Left lung (tissue), 4 donors: ENCODE measurements at regions not wholly inside any gene's neighbourhood (a gene's known extent, or its start where the extent isn't known, plus 50 kb on each side); places are given as distances from the start of the nearest gene placed in this dataset.

Experiments used
- ATAC-seq: fragments of 200-7000 bp; cut with Tn5 transposase; one replicate; pipeline ENCODE4 v1.9.1; 2020; ENCODE audit warnings: moderate library complexity
- DNase-seq, 4 donors: peaks; one replicate each; pipeline ENCODE4 v3.0.0-alpha.2; 2013 to 2020
- H3K27ac ChIP-seq, 2 donors: fragments of 200-600 bp; sonication (generic) in 1 of 2; one replicate each; pipeline versions ENCODE4 v1.5.0 to v1.8.0; 2020 to 2021
- H3K27me3 ChIP-seq, 2 donors: fragments of 200-600 bp; sonication (generic) in 1 of 2; one replicate each; pipeline versions ENCODE4 v1.5.0 to v1.8.0; 2020 to 2021
- H3K36me3 ChIP-seq, 2 donors: fragments of 200-600 bp; sonication (generic) in 1 of 2; one replicate each; pipeline versions ENCODE4 v1.5.0 to v1.8.0; 2020 to 2021
- H3K4me1 ChIP-seq, 2 donors: fragments of 200-600 bp; one replicate each; pipeline ENCODE4 v1.8.0; 2021
- H3K4me3 ChIP-seq, 2 donors: fragments of 200-600 bp; sonication (generic) in 1 of 2; one replicate each; pipeline versions ENCODE4 v1.5.0 to v1.8.0; 2020 to 2021; ENCODE audit warnings: mild to moderate bottlenecking in 1 of 2
- H3K9me3 ChIP-seq, 2 donors: fragments of 200-600 bp; sonication (generic) in 1 of 2; one replicate each; pipeline versions ENCODE4 v1.5.0 to v1.8.0; 2020 to 2021
- CTCF ChIP-seq, 2 donors: fragments of 200-600 bp; sonication (generic) in 1 of 2; IDR thresholded peaks; one replicate each; pipeline versions ENCODE4 v1.5.0 to v1.8.0; 2021; ENCODE audit warnings: antibody characterized with exemption in 2 of 2
- intact Hi-C, 2 donors: fragments of 100-400 bp; cut with DNase I; formaldehyde crosslinking; loops; one replicate each; pipeline versions ENCODE4 v1.11.2 to v1.14.2; 2022
- donor health status: DM: no; HTN: yes; CAD: no.
- donor health status: DM: no; HTN: no; CAD: no.

GRCh38 chr7:16015981-16016380 lies 329.5 kb upstream of the MEOX2 start:
- Histone ChIP-seq H3K4me3 (no peak overlapping the region), H3K36me3 (no peaks in the 10 kb centered on the region), H3K4me1 (no peaks in the 10 kb centered on the region), H3K27me3 (no peaks in the 10 kb centered on the region), H3K27ac (no peak overlapping the region), H3K9me3 (no peaks in the 10 kb centered on the region)
- TF ChIP-seq CTCF (IDR thresholded peaks at IDR 0.05): no peak
- intact Hi-C loops: no loop called here
- no peak for DNase-seq
- no peak for ATAC-seq

GRCh38 chr7:16014031-16014430 lies 327.5 kb upstream of the MEOX2 start:
- Histone ChIP-seq H3K9me3 (no peaks in the 10 kb centered on the region), H3K4me1 (no peaks in the 10 kb centered on the region), H3K36me3 (no peaks in the 10 kb centered on the region), H3K27me3 (no peaks in the 10 kb centered on the region), H3K4me3 (no peak overlapping the region), H3K27ac (no peak overlapping the region)
- DNase-seq: no peak
- no peak for TF ChIP-seq CTCF (IDR thresholded peaks at IDR 0.05)
- no peak for ATAC-seq
- intact Hi-C loops: no loop called here

- Histone ChIP-seq H3K4me3 (no peak overlapping the region), H3K27me3 (no peaks in the 10 kb centered on the region), H3K27ac (no peak overlapping the region), H3K36me3 (no peaks in the 10 kb centered on the region), H3K4me1 (no peaks in the 10 kb centered on the region), H3K9me3 (no peaks in the 10 kb centered on the region)
- intact Hi-C loops: no loop called here
- TF ChIP-seq CTCF (IDR thresholded peaks at IDR 0.05): no peak
- DNase-seq (no peak), ATAC-seq (no peak)
Measured at GRCh38 chr7:16007911-16008310, 321.4 kb upstream of the MEOX2 start.

GRCh38 chr7:16004702-16005101 lies 318.2 kb upstream of the MEOX2 start:
- Histone ChIP-seq H3K27ac (no peak overlapping the region), H3K4me1 (no peaks in the 10 kb centered on the region), H3K4me3 (no peak overlapping the region), H3K27me3 (no peaks in the 10 kb centered on the region), H3K9me3 (no peaks in the 10 kb centered on the region), H3K36me3 (no peaks in the 10 kb centered on the region)
- no peak for ATAC-seq
- DNase-seq: no peak
- TF ChIP-seq CTCF (IDR thresholded peaks at IDR 0.05): no peak
- intact Hi-C loops: no loop called here

- Histone ChIP-seq H3K4me3 (no peak overlapping the region), H3K27me3 (no peaks in the 10 kb centered on the region), H3K4me1 (no peaks in the 10 kb centered on the region), H3K9me3 (no peaks in the 10 kb centered on the region), H3K27ac (no peak overlapping the region), H3K36me3 (no peaks in the 10 kb centered on the region)
- ATAC-seq (no peak), DNase-seq (no peak)
- TF ChIP-seq CTCF (IDR thresholded peaks at IDR 0.05): no peak
- intact Hi-C loops: no loop called here
Measured at GRCh38 chr7:16001477-16001876, 315.0 kb upstream of the MEOX2 start.
